ENCODE measurements at regions not wholly inside any gene's neighbourhood (a gene's known extent, or its start where the extent isn't known, plus 50 kb on each side); places are given as distances from the start of the nearest gene placed in this dataset.

- BruUV-seq (replicated peaks): no TSS peak
- DNase-seq (ENCODE audit: low read depth, low spot score): peak; percentile 64
- FAIRE-seq: no peak
- POLR2A ChIA-PET: no interaction called here
- H3K79me2 ChIP-seq (ENCODE audit: control insufficient read depth, insufficient read depth, low read length): no peaks in the 10 kb centered on the region
- CTCF ChIA-PET: no interaction called here
- H4K20me1 ChIP-seq (replicated peaks; ENCODE audit: control insufficient read depth, extremely low read depth, insufficient read depth, low read length): no peaks in the 10 kb centered on the region
- peak overlapping the region; percentile 59 for H3K4me2 ChIP-seq (ENCODE audit: insufficient read depth, low read length)
- no peaks in the 10 kb centered on the region for H3K27me3 ChIP-seq (ENCODE audit: control insufficient read depth in 2 of 2, insufficient read depth in 2 of 2, low read length in 2 of 2)
- dilution Hi-C loops (cut with MboI; ENCODE audit: extremely low pct_ligation_motif_present, low sequenced_read_pairs): no loop called here
- H3K36me3 ChIP-seq (ENCODE audit: control insufficient read depth in 2 of 2, extremely low read depth in 1 of 2, insufficient read depth in 2 of 2, low read length in 2 of 2): no peaks in the 10 kb centered on the region
- H3K4me1 ChIP-seq (ENCODE audit: control insufficient read depth, extremely low read depth, insufficient read depth, low read length): peaks cover 21% of the 10 kb centered on the region
- H3K27ac ChIP-seq (ENCODE audit: insufficient read depth, low read depth, low read length): peak overlapping the region; percentile 75
- H3K9me3 ChIP-seq (replicated peaks; ENCODE audit: control insufficient read depth, insufficient read depth, low read length): no peaks in the 10 kb centered on the region
- H3K9me1 ChIP-seq (replicated peaks; ENCODE audit: control insufficient read depth, extremely low read depth, insufficient read depth, low read length): no peaks in the 10 kb centered on the region
- H2AFZ ChIP-seq (ENCODE audit: low read depth, low read length): peak overlapping the region; percentile 98
- peak overlapping the region; percentile 20 for H3K9ac ChIP-seq (replicated peaks; ENCODE audit: extremely low read depth, insufficient read depth, low read length)
- no peak for TF ChIP-seq EZH2 (IDR thresholded peaks at IDR 0.05; ENCODE audit: borderline replicate concordance, low read depth, low read length, severe bottlenecking)
- no peak for TF ChIP-seq POLR2A (IDR thresholded peaks at IDR 0.05; ENCODE audit: low read depth, low read length)
- no peak for TF ChIP-seq GATA2 (IDR thresholded peaks at IDR 0.05; ENCODE audit: insufficient read depth, insufficient read length, low read depth, low read length)
- no peak for TF ChIP-seq MAX (IDR thresholded peaks at IDR 0.05; ENCODE audit: insufficient read depth, insufficient read length)
- no peak for TF ChIP-seq POLR2AphosphoS5 (IDR thresholded peaks at IDR 0.05; ENCODE audit: insufficient read depth, low read depth, low read length)
- TF ChIP-seq FOS (IDR thresholded peaks at IDR 0.05; ENCODE audit: borderline replicate concordance, insufficient read depth, low read length): no peak
- TF ChIP-seq MYC (IDR thresholded peaks at IDR 0.05; ENCODE audit: low read depth, low read length): no peak
- no peak for TF ChIP-seq CTCF (IDR thresholded peaks at IDR 0.05; ENCODE audit: extremely low read depth in 1 of 2, insufficient read depth in 1 of 2, low read depth in 1 of 2, low read length in 2 of 2)
- no peak for TF ChIP-seq JUN (IDR thresholded peaks at IDR 0.05; ENCODE audit: borderline replicate concordance, insufficient read depth, insufficient read length, low read depth)
- intact Hi-C loops (cut with micrococcal nuclease): loop anchor here (5.0 kb wide), 1 partner anchor 128 kb away; the partner anchor contains the start of gene MACROH2A1
- no peak overlapping the region for H3K4me3 ChIP-seq (replicated peaks in 1 of 3; ENCODE audit: insufficient read depth in 1 of 3, low read depth in 1 of 3, low read length in 3 of 3)
Measured at GRCh38 chr5:135269199-135269598, 129.8 kb downstream of the MACROH2A1 start.
